Panc1 (cell line): ENCODE measurements at regions not wholly inside any gene's neighbourhood (a gene's known extent, or its start where the extent isn't known, plus 50 kb on each side); places are given as distances from the start of the nearest gene placed in this dataset.

Experiments
- ATAC-seq: fragments of 200-7000 bp; cut with Tn5 transposase; 2 replicates; pipeline ENCODE4 v1.9.1; 2020; ENCODE audit warnings: mild to moderate bottlenecking, moderate library complexity
- BruUV-seq: library from RNA; stranded (reverse); fragments of 400-500 nt; replicated peaks from 2 replicates; lab custom pipeline; 2021; lab: Mats Ljungman, UMichigan
- CTCF ChIA-PET: fragments of 300-600 bp; sonication (Branson Sonifier 250); formaldehyde crosslinking; loops from one replicate; lab custom pipeline; 2022; ENCODE audit warnings: antibody characterized with exemption; lab: Charles Lee
- POLR2A ChIA-PET: fragments of 300-600 bp; sonication (Branson Sonifier 250); formaldehyde crosslinking; loops from one replicate; lab custom pipeline; 2022; ENCODE audit warnings: antibody characterized with exemption; lab: Charles Lee
- DNase-seq: peaks from one replicate; pipeline ENCODE4 v3.0.0-alpha.2; 2010; ENCODE audit warnings: low read depth, low spot score
- H3K27ac ChIP-seq: 2 replicates; pipeline ENCODE4 v1.5.1; 2011; ENCODE audit warnings: mild to moderate bottlenecking, low read length, inconsistent platforms
- H3K27me3 ChIP-seq: fragments of 200-500 bp; sonication (Bioruptor generic); 2 replicates; pipeline ENCODE4 v1.6.0; 2014; ENCODE audit warnings: low read length, inconsistent platforms; ENCODE audit not compliant: control insufficient read depth, insufficient read depth
- H3K36me3 ChIP-seq: fragments of 200-500 bp; sonication (Bioruptor generic); 2 replicates; pipeline ENCODE4 v1.5.1; 2014; ENCODE audit warnings: inconsistent platforms, mild to moderate bottlenecking, low read length, moderate library complexity; ENCODE audit not compliant: control insufficient read depth, insufficient read depth
- H3K4me1 ChIP-seq: 2 replicates; pipeline ENCODE4 v1.5.1; 2011; ENCODE audit warnings: inconsistent platforms, mild to moderate bottlenecking, low read length, moderate library complexity; ENCODE audit not compliant: control insufficient read depth, insufficient read depth
- H3K4me3 ChIP-seq, 2 experiments: 2 replicates each; pipeline ENCODE4 v1.5.1; 2011 to 2012; ENCODE audit warnings: low read depth in 2 of 2, low read length in 2 of 2, mild to moderate bottlenecking in 2 of 2, inconsistent platforms in 1 of 2, moderate library complexity in 1 of 2
- H3K9me3 ChIP-seq: fragments of 200-500 bp; sonication (Bioruptor generic); 2 replicates; pipeline ENCODE4 v1.5.1; 2014; ENCODE audit warnings: low read depth, mild to moderate bottlenecking, inconsistent platforms, low read length, moderate library complexity; ENCODE audit not compliant: control insufficient read depth, insufficient read depth
- POLR2AphosphoS5 ChIP-seq: IDR thresholded peaks from 2 replicates; pipeline ENCODE4 v1.6.1; 2012; ENCODE audit warnings: mild to moderate bottlenecking, low read depth, low read length, moderate library complexity
- SIN3A ChIP-seq: IDR thresholded peaks from 2 replicates; pipeline ENCODE4 v1.6.1; 2012; ENCODE audit warnings: low read depth, mild to moderate bottlenecking, low read length, moderate library complexity, borderline replicate concordance; ENCODE audit not compliant: insufficient read depth
- TCF7L2 ChIP-seq: IDR thresholded peaks from 2 replicates; pipeline ENCODE4 v1.6.1; 2011; ENCODE audit warnings: mild to moderate bottlenecking, low read depth, low read length, inconsistent platforms
- in situ Hi-C: cut with HindIII; loops from 2 replicates; pipeline ENCODE4 v1.10.0; 2016; ENCODE audit warnings: low sequenced_read_pairs, low pct_unique_long_range_greater_than_20kb
- intact Hi-C: fragments of 100-400 bp; cut with micrococcal nuclease; formaldehyde crosslinking; loops from one replicate; pipeline ENCODE4 v1.10.0; 2022; ENCODE audit not compliant: unreplicated experiment
- TF ChIP-seq, protein P1 (sequence below), 2 experiments: IDR thresholded peaks; 2 replicates each; pipeline ENCODE4 v1.6.1; 2011 to 2012; ENCODE audit warnings: low read depth in 2 of 2, control low read depth in 1 of 2, low read length in 1 of 2, mild to moderate bottlenecking in 1 of 2, moderate library complexity in 1 of 2; ENCODE audit not compliant: insufficient read depth in 1 of 2
- TF ChIP-seq, protein P2 (sequence below): fragments of 450-650 bp; IDR thresholded peaks from 2 replicates; pipeline ENCODE4 v1.5.1; 2017; ENCODE audit warnings: mild to moderate bottlenecking

DNA sequence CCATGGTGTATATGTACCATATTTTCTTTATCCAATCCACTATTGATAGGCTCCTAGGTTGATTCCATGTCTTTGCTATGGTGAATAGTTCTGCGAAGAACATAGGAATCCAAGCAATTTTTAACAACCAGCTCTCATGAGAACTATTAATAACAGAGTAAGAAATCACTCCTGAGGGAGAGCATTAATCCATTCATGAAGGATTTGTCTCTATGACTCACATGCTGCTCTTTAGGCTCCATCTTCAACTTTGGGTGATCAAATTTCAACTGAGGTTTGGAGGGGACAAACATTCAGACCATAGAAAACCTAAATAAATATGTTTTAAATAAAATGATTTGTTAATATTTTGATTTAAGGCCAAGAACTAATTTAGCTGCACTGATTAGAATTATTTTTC lies 147.4 kb downstream of the NSUN3 start:
- BruUV-seq: no TSS peak
- H3K9me3 ChIP-seq: no peaks in the 10 kb centered on the region
- ATAC-seq: no peak
- no peak for TF ChIP-seq TCF7L2
- TF ChIP-seq, protein P1, sequence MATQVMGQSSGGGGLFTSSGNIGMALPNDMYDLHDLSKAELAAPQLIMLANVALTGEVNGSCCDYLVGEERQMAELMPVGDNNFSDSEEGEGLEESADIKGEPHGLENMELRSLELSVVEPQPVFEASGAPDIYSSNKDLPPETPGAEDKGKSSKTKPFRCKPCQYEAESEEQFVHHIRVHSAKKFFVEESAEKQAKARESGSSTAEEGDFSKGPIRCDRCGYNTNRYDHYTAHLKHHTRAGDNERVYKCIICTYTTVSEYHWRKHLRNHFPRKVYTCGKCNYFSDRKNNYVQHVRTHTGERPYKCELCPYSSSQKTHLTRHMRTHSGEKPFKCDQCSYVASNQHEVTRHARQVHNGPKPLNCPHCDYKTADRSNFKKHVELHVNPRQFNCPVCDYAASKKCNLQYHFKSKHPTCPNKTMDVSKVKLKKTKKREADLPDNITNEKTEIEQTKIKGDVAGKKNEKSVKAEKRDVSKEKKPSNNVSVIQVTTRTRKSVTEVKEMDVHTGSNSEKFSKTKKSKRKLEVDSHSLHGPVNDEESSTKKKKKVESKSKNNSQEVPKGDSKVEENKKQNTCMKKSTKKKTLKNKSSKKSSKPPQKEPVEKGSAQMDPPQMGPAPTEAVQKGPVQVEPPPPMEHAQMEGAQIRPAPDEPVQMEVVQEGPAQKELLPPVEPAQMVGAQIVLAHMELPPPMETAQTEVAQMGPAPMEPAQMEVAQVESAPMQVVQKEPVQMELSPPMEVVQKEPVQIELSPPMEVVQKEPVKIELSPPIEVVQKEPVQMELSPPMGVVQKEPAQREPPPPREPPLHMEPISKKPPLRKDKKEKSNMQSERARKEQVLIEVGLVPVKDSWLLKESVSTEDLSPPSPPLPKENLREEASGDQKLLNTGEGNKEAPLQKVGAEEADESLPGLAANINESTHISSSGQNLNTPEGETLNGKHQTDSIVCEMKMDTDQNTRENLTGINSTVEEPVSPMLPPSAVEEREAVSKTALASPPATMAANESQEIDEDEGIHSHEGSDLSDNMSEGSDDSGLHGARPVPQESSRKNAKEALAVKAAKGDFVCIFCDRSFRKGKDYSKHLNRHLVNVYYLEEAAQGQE (IDR thresholded peaks at IDR 0.05; ENCODE audit: insufficient read depth in 1 of 2, low read depth in 2 of 2, low read length in 1 of 2): no peak
- TF ChIP-seq, protein P2, sequence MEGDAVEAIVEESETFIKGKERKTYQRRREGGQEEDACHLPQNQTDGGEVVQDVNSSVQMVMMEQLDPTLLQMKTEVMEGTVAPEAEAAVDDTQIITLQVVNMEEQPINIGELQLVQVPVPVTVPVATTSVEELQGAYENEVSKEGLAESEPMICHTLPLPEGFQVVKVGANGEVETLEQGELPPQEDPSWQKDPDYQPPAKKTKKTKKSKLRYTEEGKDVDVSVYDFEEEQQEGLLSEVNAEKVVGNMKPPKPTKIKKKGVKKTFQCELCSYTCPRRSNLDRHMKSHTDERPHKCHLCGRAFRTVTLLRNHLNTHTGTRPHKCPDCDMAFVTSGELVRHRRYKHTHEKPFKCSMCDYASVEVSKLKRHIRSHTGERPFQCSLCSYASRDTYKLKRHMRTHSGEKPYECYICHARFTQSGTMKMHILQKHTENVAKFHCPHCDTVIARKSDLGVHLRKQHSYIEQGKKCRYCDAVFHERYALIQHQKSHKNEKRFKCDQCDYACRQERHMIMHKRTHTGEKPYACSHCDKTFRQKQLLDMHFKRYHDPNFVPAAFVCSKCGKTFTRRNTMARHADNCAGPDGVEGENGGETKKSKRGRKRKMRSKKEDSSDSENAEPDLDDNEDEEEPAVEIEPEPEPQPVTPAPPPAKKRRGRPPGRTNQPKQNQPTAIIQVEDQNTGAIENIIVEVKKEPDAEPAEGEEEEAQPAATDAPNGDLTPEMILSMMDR: no peak
- no peaks in the 10 kb centered on the region for H3K36me3 ChIP-seq
- no peaks in the 10 kb centered on the region for H3K27me3 ChIP-seq
- in situ Hi-C loops (no loop called here), intact Hi-C loops (loop anchor here (10.0 kb wide), 1 partner anchor 45 kb away; no protein-coding TSS in a partner anchor)
- POLR2A ChIA-PET: no interaction called here
- DNase-seq: no peak
- H3K4me3 ChIP-seq: no peak overlapping the region
- no peaks in the 10 kb centered on the region for H3K4me1 ChIP-seq
- CTCF ChIA-PET: no interaction called here
- H3K27ac ChIP-seq: no peak overlapping the region

DNA sequence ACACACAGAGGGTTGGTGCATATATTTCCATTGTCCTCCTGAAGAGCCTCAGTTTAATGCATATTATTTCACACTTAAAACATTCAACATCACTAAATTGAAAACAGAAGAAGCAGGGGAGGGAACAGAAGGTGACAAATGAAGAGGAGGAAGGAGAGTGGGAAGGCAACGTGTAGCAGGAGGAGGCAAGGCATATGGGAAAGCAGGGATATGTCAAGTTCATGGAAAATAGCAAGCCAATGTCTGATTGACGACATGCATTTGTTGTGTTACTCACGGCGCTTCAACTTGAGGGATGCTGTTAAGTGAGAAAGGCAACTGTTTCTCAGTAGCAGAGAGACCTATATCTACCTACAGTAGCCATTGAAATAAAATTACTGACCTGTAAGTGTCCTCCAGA lies 154.5 kb downstream of the NSUN3 start:
- no peak for DNase-seq
- no TSS peak for BruUV-seq
- ChIA-PET CTCF (no interaction called here), POLR2A (no interaction called here)
- intact Hi-C loops (loop anchor here (10.0 kb wide), 1 partner anchor 53 kb away; no protein-coding TSS in a partner anchor), in situ Hi-C loops (no loop called here)
- TF ChIP-seq, protein P1 (IDR thresholded peaks at IDR 0.05; ENCODE audit: insufficient read depth in 1 of 2, low read depth in 2 of 2, low read length in 1 of 2): no peak
- TF ChIP-seq, protein P2: no peak
- TF ChIP-seq TCF7L2 (no peak), POLR2AphosphoS5 (no peak), SIN3A (no peak)
- no peaks in the 10 kb centered on the region for H3K36me3 ChIP-seq
- H3K4me3 ChIP-seq: no peak overlapping the region
- no peaks in the 10 kb centered on the region for H3K4me1 ChIP-seq
- H3K27me3 ChIP-seq: no peaks in the 10 kb centered on the region
- H3K9me3 ChIP-seq: no peaks in the 10 kb centered on the region
- H3K27ac ChIP-seq: no peak overlapping the region
- ATAC-seq: no peak
